ENCODE measurements at regions not wholly inside any gene's neighbourhood (a gene's known extent, or its start where the extent isn't known, plus 50 kb on each side); places are given as distances from the start of the nearest gene placed in this dataset.
"Not testable (repeated sequence)": the region's sequence is repeated elsewhere in the genome, so short reads cannot be mapped to it uniquely, and the experiment has no call there.

DNA sequence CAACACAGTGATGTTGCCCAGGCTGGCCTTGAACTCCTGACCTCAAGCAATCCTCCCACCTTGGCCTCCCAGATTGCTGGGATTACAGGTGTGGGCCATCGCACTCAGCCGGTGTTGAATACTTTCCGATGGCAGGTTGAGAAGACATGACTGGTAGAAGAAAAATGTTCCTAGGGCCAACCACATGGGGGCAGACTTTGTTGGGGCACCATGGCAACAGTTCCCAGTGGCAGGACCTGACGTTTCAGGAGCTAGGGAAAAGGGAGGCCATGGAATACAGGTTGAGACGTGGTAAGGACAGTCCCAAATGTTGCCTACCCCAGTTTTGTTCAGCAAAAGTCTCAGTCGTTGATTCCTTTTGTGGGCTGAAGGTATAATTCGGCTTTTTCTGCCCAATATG lies 134.6 kb downstream of the ASMT start:
- TF ChIP-seq, protein P1, sequence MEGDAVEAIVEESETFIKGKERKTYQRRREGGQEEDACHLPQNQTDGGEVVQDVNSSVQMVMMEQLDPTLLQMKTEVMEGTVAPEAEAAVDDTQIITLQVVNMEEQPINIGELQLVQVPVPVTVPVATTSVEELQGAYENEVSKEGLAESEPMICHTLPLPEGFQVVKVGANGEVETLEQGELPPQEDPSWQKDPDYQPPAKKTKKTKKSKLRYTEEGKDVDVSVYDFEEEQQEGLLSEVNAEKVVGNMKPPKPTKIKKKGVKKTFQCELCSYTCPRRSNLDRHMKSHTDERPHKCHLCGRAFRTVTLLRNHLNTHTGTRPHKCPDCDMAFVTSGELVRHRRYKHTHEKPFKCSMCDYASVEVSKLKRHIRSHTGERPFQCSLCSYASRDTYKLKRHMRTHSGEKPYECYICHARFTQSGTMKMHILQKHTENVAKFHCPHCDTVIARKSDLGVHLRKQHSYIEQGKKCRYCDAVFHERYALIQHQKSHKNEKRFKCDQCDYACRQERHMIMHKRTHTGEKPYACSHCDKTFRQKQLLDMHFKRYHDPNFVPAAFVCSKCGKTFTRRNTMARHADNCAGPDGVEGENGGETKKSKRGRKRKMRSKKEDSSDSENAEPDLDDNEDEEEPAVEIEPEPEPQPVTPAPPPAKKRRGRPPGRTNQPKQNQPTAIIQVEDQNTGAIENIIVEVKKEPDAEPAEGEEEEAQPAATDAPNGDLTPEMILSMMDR (IDR thresholded peaks at IDR 0.05), result no peak
- ATAC-seq (ENCODE audit: low FRiP score) (no peak), DNase-seq (ENCODE audit: low spot score) (no peak)

DNA sequence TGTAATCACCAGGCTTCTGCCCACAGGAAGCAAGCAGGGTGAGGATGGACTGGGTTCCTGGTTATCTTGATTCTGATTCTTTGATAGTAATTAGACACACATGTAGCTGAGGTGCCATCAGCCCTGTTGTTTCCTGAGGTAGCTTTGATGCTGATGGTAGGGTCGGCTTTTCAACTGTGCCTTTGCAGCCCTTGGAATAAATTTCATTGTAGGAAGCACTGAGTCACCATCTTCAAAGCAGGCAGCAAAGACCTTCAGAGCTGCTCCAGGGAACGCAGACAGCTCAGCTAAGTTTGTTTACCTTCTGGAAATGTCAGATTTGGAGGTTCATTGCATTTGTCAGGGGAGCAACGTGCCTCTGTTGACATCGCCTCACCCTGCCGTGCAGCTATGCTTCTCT lies 135.4 kb downstream of the ASMT start:
- ATAC-seq (ENCODE audit: low FRiP score) (no peak), DNase-seq (ENCODE audit: low spot score) (no peak)
- TF ChIP-seq, protein P1 (IDR thresholded peaks at IDR 0.05), result no peak

DNA sequence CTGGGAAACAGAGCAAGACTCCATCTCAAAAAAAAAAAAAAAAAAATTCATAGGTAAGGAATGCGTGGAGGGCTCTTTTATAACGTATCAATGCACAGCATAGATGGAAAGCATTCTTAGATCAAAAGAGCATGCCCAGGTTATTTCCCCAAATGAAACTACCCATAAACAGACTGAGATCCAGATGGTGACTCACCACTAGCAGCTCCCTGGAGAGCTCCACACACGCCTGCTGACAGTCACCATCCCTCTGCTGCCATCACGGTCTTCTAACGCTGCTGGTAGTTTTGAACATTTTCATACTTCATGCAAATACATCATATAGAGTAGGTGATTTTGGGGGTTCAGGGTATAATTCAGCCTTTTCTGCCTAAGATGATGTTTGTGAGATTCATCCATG lies 136.9 kb downstream of the ASMT start:
- DNase-seq (ENCODE audit: low spot score) (no peak), ATAC-seq (ENCODE audit: low FRiP score) (no peak)
- TF ChIP-seq, protein P1 (IDR thresholded peaks at IDR 0.05), result no peak

DNA sequence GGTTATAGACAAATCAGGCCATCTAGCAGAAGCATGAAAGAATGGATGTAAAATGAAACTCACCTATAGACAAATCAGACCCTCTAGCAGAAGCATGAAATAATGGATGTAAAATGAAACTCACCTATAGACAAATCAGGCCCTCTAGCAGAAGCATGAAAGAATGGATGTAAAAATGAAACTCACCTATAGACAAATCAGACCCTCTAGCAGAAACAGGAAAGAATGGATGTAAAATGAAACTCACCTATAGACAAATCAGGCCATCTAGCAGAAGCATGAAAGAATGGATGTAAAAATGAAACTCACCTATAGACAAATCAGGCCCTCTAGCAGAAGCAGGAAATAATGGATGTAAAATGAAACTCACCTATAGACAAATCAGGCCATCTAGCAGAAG lies 137.9 kb downstream of the ASMT start:
- not testable (repeated sequence) for ATAC-seq (ENCODE audit: low FRiP score); DNase-seq (ENCODE audit: low spot score)

DNA sequence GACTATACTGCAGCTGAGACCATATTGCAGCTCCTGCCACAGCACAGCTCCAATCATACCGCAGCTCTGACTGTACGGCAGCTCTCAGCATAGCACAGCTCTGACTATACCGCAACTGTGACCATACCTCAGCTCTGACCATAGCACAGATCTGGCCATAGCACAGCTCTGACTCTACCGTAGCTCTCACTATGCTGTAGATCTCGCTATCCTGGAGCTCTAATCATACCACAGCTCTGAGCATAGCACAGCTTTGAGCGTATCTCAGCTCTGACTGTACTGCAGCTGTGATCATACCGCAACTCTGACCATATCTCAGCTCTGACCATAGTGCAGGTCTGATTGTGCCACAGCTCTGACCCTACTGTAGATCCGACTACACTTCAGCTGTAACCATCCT lies 139.2 kb downstream of the ASMT start:
- ATAC-seq (ENCODE audit: low FRiP score) (no peak), DNase-seq (ENCODE audit: low spot score) (no peak)
- TF ChIP-seq, protein P1 (IDR thresholded peaks at IDR 0.05), result no peak

DNA sequence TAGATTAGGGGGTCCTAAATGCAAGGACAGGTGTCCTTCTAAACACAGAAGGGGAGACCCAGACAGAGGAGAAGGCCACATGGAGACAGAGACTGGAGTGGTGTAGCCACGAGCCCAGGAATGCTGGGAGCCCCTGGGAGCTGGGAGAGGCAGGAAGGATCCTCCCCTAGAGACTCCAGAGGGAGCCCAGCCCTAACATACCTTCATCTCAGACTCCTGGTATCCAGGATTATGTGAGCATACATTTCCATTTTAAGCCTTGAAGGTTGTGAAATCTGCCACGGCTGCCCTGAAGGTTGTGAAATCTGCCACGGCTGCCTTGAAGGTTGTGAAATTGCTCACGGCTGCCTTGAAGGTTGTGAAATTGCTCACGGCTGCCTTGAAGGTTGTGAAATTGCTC lies 148.4 kb downstream of the ASMT start:
- ATAC-seq (ENCODE audit: low FRiP score) (no peak), DNase-seq (ENCODE audit: low spot score) (no peak)
- TF ChIP-seq, protein P1 (IDR thresholded peaks at IDR 0.05), result no peak

DNA sequence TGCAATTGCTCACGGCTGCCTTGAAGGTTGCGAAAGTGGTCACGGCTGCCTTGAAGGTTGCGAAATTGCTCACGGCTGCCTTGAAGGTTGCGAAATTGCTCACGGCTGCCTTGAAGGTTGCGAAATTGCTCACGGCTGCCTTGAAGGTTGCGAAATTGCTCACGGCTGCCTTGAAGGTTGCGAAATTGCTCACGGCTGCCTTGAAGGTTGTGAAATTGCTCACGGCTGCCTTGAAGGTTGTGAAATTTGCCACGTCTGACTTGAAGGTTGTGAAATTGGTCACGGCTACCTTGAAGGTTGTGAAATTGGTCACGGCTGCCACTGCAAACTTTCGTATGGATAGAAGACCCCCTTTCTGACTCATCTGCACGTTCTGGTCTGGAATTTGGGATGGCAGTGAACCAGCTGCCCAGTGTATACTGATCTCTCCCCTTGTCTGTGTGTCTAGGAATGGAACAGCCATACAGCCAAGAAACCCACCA lies 150.1 kb downstream of the ASMT start:
- ATAC-seq (ENCODE audit: low FRiP score); DNase-seq (ENCODE audit: low spot score): not testable (repeated sequence)

DNA sequence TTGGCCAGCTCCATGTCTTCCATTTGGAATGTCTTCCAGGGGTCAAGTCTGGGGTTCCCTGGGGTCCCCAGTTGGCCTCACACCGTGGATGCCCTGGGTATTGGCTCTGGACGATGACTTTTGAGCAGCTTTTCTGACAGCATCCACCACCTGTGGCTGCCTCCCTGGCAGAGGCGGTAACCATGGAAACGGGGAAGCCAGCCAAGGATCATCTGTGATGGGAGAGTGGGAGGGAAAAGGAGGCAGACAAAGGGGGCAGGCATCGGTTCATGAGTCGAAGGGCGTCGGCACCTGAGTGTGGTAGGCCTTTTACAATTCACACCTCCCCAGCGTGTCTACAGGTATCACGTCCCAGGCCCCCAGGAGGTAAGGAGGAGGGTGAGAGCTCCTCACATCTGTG lies 152.2 kb downstream of the ASMT start:
- TF ChIP-seq, protein P1 (IDR thresholded peaks at IDR 0.05), result no peak
- no peak for ATAC-seq (ENCODE audit: low FRiP score)

More for the DNA sequence above, 152.2 kb downstream of the ASMT start:
- DNase-seq (ENCODE audit: low spot score), result no peak
